Endothelial cell of umbilical vein (primary cell): ENCODE measurements at regions not wholly inside any gene's neighbourhood (a gene's known extent, or its start where the extent isn't known, plus 50 kb on each side); places are given as distances from the start of the nearest gene placed in this dataset.

ENCODE experiments used
- FOS ChIP-seq: IDR thresholded peaks from 2 replicates; pipeline ENCODE4 v1.6.1; 2011; ENCODE audit warnings: mild to moderate bottlenecking, low read length, moderate library complexity, borderline replicate concordance; ENCODE audit not compliant: insufficient read depth
- GATA2 ChIP-seq: IDR thresholded peaks from 2 replicates; pipeline ENCODE4 v1.7.0; 2011; ENCODE audit warnings: low read depth, mild to moderate bottlenecking, moderate library complexity, mixed read lengths, low read length; ENCODE audit not compliant: insufficient read length, insufficient read depth
- JUN ChIP-seq: IDR thresholded peaks from 2 replicates; pipeline ENCODE4 v1.6.1; 2011; ENCODE audit warnings: borderline replicate concordance, low read depth; ENCODE audit not compliant: insufficient read length, insufficient read depth
- MAX ChIP-seq: IDR thresholded peaks from 2 replicates; pipeline ENCODE4 v1.6.1; 2011; ENCODE audit not compliant: insufficient read depth, insufficient read length
- POLR2A ChIP-seq: IDR thresholded peaks from 2 replicates; pipeline ENCODE4 v1.6.1; 2012; ENCODE audit warnings: low read depth, mild to moderate bottlenecking, control low read depth, low read length
- POLR2AphosphoS5 ChIP-seq: IDR thresholded peaks from 2 replicates; pipeline ENCODE4 v1.6.1; 2012; ENCODE audit warnings: low read depth, mild to moderate bottlenecking, control low read depth, low read length, moderate library complexity; ENCODE audit not compliant: insufficient read depth
- TF ChIP-seq, protein P1 (sequence below), 2 donors: IDR thresholded peaks; 1 replicate in 1 of 2; 2 replicates in 1 of 2; pipeline ENCODE4 v1.5.1; 2011; ENCODE audit warnings: low read length in 2 of 2, mild to moderate bottlenecking in 2 of 2, moderate library complexity in 2 of 2, control low read depth in 1 of 2, inconsistent platforms in 1 of 2, low read depth in 1 of 2; ENCODE audit not compliant: insufficient read depth in 1 of 2; ENCODE audit errors: extremely low read depth in 1 of 2

DNA sequence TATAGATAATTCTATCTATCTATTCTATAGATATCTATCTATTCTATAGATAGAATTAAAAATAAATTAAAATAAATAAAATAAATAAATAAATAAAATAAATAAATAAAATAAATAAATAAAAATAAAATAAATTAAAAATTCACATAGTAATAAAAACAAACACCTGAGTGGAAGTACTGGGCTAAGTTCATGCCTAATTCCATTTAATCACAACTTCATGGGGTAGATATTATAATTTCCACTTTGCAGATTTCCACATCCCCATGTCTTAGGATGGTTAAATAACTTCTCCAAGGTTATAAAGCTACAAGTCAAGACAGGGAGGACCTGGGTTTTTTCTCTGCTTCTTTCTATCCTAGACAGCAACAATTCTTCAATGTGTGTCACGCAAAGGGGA is 261.4 kb upstream of the MEX3C start:
- TF ChIP-seq, protein P1, sequence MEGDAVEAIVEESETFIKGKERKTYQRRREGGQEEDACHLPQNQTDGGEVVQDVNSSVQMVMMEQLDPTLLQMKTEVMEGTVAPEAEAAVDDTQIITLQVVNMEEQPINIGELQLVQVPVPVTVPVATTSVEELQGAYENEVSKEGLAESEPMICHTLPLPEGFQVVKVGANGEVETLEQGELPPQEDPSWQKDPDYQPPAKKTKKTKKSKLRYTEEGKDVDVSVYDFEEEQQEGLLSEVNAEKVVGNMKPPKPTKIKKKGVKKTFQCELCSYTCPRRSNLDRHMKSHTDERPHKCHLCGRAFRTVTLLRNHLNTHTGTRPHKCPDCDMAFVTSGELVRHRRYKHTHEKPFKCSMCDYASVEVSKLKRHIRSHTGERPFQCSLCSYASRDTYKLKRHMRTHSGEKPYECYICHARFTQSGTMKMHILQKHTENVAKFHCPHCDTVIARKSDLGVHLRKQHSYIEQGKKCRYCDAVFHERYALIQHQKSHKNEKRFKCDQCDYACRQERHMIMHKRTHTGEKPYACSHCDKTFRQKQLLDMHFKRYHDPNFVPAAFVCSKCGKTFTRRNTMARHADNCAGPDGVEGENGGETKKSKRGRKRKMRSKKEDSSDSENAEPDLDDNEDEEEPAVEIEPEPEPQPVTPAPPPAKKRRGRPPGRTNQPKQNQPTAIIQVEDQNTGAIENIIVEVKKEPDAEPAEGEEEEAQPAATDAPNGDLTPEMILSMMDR (IDR thresholded peaks at IDR 0.05; ENCODE audit: extremely low read depth in 1 of 2, insufficient read depth in 1 of 2, low read depth in 1 of 2, low read length in 2 of 2), result no peak
- TF ChIP-seq POLR2AphosphoS5 (no peak), POLR2A (no peak), GATA2 (no peak), MAX (no peak), FOS (no peak), JUN (no peak)
